Spleen (tissue), 11 donors: ENCODE measurements at regions not wholly inside any gene's neighbourhood (a gene's known extent, or its start where the extent isn't known, plus 50 kb on each side); places are given as distances from the start of the nearest gene placed in this dataset.

Source experiments
- DNase-seq: peaks from one replicate; pipeline ENCODE4 v3.0.0-alpha.2; 2020
- H3K27ac ChIP-seq, 8 donors: fragments of 200-600 bp; sonication (generic) in 7 of 8; 1 replicate in 4 of 8; 2 replicates in 4 of 8; pipeline versions ENCODE4 v1.5.0 to v1.8.0; 2016 to 2021; ENCODE audit warnings: inconsistent platforms in 4 of 8, mild to moderate bottlenecking in 4 of 8, moderate library complexity in 1 of 8
- H3K27me3 ChIP-seq, 7 donors: fragments of 200-600 bp; sonication (generic) in 6 of 7; replicated peaks in 1 of 7; 1 replicate in 4 of 7; 2 replicates in 3 of 7; pipeline versions ENCODE4 v1.5.0 to v1.8.0; 2016 to 2021; ENCODE audit warnings: inconsistent platforms in 3 of 7, mild to moderate bottlenecking in 1 of 7
- H3K36me3 ChIP-seq, 6 donors: fragments of 200-600 bp; sonication (generic) in 5 of 6; 1 replicate in 4 of 6; 2 replicates in 2 of 6; pipeline versions ENCODE4 v1.5.0 to v1.8.0; 2016 to 2021; ENCODE audit warnings: inconsistent platforms in 2 of 6
- H3K4me1 ChIP-seq, 6 donors: fragments of 200-600 bp; sonication (generic) in 5 of 6; 1 replicate in 3 of 6; 2 replicates in 3 of 6; pipeline versions ENCODE4 v1.5.0 to v1.8.0; 2016 to 2021; ENCODE audit warnings: inconsistent platforms in 3 of 6
- H3K4me3 ChIP-seq, 8 donors: fragments of 200-600 bp; sonication (generic) in 7 of 8; 1 replicate in 4 of 8; 2 replicates in 4 of 8; pipeline versions ENCODE4 v1.5.0 to v1.8.0; 2016 to 2021; ENCODE audit warnings: inconsistent platforms in 4 of 8, mild to moderate bottlenecking in 4 of 8, moderate library complexity in 2 of 8
- H3K9me3 ChIP-seq, 8 donors: fragments of 200-600 bp; sonication (generic) in 7 of 8; 1 replicate in 4 of 8; 2 replicates in 4 of 8; pipeline versions ENCODE4 v1.5.0 to v1.8.0; 2016 to 2021; ENCODE audit warnings: inconsistent platforms in 4 of 8
- POLR2A ChIP-seq, 3 donors: fragments of 450-650 bp; IDR thresholded peaks; one replicate each; pipeline ENCODE4 v1.5.1; 2017; ENCODE audit warnings: antibody characterized with exemption in 3 of 3, mild to moderate bottlenecking in 1 of 3
- POLR2AphosphoS5 ChIP-seq, 3 donors: sonication (generic); formaldehyde crosslinking; IDR thresholded peaks; one replicate each; pipeline ENCODE4 v1.5.1; 2017; ENCODE audit warnings: antibody characterized with exemption in 3 of 3
- WGBS, 5 donors: extraction: QIAGEN DNeasy Blood & Tissue Kit in 3 of 5; methylation state at CpG; one replicate each; pipeline versions ENCODE4 v1.1.5 to v1.1.7; 2013 to 2018; 5-methylcytosine and 5-hydroxymethylcytosine counted together
- intact Hi-C: fragments of 100-400 bp; cut with DNase I; formaldehyde crosslinking; loops from one replicate; pipeline ENCODE4 v1.15.0; 2023; ENCODE audit warnings: low total_unique reads
- TF ChIP-seq, protein P1 (sequence below), 11 experiments: fragments of 200-600 bp in 7 of 11; fragments of 450-650 bp in 4 of 11; sonication (generic) in 4 of 11; IDR thresholded peaks in 8 of 11; conservative IDR thresholded peaks in 3 of 11; 1 replicate in 7 of 11; 2 replicates in 4 of 11; pipeline versions ENCODE4 v1.4.0 to v1.8.0; 2016 to 2021; ENCODE audit warnings: antibody characterized with exemption in 11 of 11, inconsistent platforms in 4 of 11, mild to moderate bottlenecking in 1 of 11
- donor health status: healthy with polysubstance abuse.
- donor health status: DM: no; HTN: no; CAD: no; lungs with moderate emphysema.
- donor health status: DM: no; HTN: no; CAD: no.
- donor health status: Bipolar disorder and iron deficiency.
- donor health status: healthy.
- donor health status: DM: no; HTN: no; CAD: no.
- donor health status: DM: yes; HTN: yes; CAD: no.

DNA sequence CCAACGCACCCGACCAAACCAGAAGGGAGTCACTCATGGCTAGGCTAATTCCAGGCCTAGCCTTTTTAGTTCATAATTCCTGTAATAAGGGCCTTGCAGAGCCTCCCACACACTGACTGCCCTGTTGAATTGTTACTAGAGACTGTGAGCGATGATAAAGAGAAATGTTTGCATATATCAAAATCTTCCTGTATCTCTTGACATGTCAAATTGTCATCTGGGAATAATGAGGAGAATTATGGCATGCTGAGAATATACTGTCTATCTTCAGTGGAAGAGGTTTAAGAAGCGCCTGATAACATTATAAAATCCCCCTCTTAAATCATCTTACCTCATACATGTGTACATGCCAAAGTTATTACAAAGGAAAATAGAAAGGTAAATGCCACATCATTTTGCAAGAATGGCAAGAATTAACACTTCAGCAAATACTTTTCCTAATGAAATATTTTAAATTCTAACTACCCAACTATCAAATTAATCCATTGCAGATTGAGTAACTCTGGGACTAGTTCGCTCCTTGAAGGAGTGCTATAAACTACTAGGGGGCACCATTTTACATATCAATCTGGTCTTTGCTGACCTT lies 144.1 kb downstream of the CENPF start:
- TF ChIP-seq, protein P1, sequence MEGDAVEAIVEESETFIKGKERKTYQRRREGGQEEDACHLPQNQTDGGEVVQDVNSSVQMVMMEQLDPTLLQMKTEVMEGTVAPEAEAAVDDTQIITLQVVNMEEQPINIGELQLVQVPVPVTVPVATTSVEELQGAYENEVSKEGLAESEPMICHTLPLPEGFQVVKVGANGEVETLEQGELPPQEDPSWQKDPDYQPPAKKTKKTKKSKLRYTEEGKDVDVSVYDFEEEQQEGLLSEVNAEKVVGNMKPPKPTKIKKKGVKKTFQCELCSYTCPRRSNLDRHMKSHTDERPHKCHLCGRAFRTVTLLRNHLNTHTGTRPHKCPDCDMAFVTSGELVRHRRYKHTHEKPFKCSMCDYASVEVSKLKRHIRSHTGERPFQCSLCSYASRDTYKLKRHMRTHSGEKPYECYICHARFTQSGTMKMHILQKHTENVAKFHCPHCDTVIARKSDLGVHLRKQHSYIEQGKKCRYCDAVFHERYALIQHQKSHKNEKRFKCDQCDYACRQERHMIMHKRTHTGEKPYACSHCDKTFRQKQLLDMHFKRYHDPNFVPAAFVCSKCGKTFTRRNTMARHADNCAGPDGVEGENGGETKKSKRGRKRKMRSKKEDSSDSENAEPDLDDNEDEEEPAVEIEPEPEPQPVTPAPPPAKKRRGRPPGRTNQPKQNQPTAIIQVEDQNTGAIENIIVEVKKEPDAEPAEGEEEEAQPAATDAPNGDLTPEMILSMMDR (IDR thresholded peaks at IDR 0.05 in 8 of 11, conservative IDR thresholded peaks at IDR 0.05 in 3 of 11): no peak
- TF ChIP-seq POLR2AphosphoS5 (IDR thresholded peaks at IDR 0.05): no peak
- no peak for TF ChIP-seq POLR2A (IDR thresholded peaks at IDR 0.05)
- DNase-seq: no peak
- no peak overlapping the region for H3K27ac ChIP-seq
- no peak overlapping the region for H3K4me3 ChIP-seq
- H3K27me3 ChIP-seq: no peaks in the 10 kb centered on the region
- intact Hi-C loops: no loop called here
- 78 to 90% (median 85%) methylated on average over 5 of the region's 5 CpGs for WGBS, 5 donors
- H3K4me1 ChIP-seq: no peaks in the 10 kb centered on the region
- no peaks in the 10 kb centered on the region for H3K36me3 ChIP-seq
- no peaks in the 10 kb centered on the region for H3K9me3 ChIP-seq

DNA sequence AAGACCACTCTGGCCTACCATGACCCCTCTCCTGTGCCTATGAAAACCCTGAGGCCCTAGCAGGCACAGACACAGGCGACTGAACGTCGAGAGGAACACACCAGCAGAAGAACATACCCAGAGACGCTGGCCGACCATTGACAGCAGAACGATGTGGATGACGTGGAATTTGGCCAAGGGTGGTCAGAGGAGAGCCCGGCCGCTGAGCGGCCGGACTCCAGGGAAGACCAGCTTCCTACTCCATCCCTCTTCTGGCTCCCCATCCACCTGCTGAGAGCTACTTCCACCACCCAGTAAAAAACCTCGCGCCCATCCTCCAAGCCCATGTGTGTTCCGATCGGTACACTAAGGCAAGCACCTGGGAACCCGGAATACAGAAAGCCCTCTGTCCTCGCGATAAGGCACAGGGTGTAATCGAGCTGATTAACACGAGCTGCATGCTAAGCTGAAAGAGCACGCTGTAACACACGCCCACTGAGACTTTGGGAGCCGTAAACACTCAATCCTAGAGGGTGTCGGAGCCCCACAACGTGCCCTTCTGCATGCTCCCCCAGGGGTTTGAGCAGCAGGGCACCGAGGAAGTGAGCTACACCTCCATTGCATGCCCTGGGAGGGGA lies 150.3 kb downstream of the CENPF start:
- Histone ChIP-seq H3K4me1 (no peaks in the 10 kb centered on the region), H3K4me3 (no peak overlapping the region), H3K9me3 (peaks cover 0 to 23% (median 13%) of the 10 kb centered on the region in 8 donors), H3K27ac (no peak overlapping the region), H3K27me3 (no peaks in the 10 kb centered on the region), H3K36me3 (no peaks in the 10 kb centered on the region)
- TF ChIP-seq POLR2AphosphoS5 (IDR thresholded peaks at IDR 0.05): no peak
- no peak for TF ChIP-seq POLR2A (IDR thresholded peaks at IDR 0.05)
- TF ChIP-seq, protein P1 (IDR thresholded peaks at IDR 0.05 in 8 of 11, conservative IDR thresholded peaks at IDR 0.05 in 3 of 11): no peak
- no peak for DNase-seq
- WGBS, 5 donors: 80 to 90% (median 84%) methylated on average over 26 of the region's 26 CpGs
- intact Hi-C loops: no loop called here

DNA sequence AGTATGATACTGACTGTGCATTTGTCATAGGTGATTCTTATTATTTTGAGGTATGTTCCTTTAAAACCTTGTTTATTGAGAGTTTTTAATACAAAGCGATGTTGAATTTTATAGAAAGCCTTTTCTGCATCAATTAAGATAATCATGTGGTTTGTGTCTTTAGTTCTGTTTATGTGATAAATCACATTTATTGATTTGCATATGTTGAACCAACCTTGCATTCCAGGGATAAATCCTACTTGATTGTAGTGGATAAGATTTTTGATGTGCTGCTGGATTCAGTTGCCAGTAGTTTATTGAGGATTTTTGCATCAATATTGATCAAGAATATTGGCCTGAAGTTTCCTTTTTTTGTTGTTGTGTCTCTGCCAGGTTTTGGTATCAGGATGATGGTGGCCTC lies 158.0 kb downstream of the CENPF start:
- intact Hi-C loops: no loop called here
- no peak for TF ChIP-seq POLR2AphosphoS5 (IDR thresholded peaks at IDR 0.05)
- TF ChIP-seq POLR2A (IDR thresholded peaks at IDR 0.05): no peak
- TF ChIP-seq, protein P1 (IDR thresholded peaks at IDR 0.05 in 8 of 11, conservative IDR thresholded peaks at IDR 0.05 in 3 of 11): no peak
- H3K27me3 ChIP-seq: no peaks in the 10 kb centered on the region
- no peak for DNase-seq
- 83 to 94% (median 90%) methylated on average over 1 of the region's 1 CpG for WGBS, 5 donors
- no peak overlapping the region for H3K27ac ChIP-seq
- H3K4me1 ChIP-seq: no peaks in the 10 kb centered on the region
- H3K36me3 ChIP-seq: no peaks in the 10 kb centered on the region
- H3K9me3 ChIP-seq: peaks cover 7 to 91% (median 73%) of the 10 kb centered on the region in 8 donors
- H3K4me3 ChIP-seq: no peak overlapping the region

- H3K27me3 ChIP-seq: no peaks in the 10 kb centered on the region
- no peak for DNase-seq
- H3K4me1 ChIP-seq: no peaks in the 10 kb centered on the region
- TF ChIP-seq, protein P1 (IDR thresholded peaks at IDR 0.05 in 8 of 11, conservative IDR thresholded peaks at IDR 0.05 in 3 of 11): no peak
- TF ChIP-seq POLR2A (IDR thresholded peaks at IDR 0.05) (no peak), POLR2AphosphoS5 (IDR thresholded peaks at IDR 0.05) (no peak)
- H3K36me3 ChIP-seq: no peaks in the 10 kb centered on the region
- H3K27ac ChIP-seq: no peak overlapping the region
- H3K4me3 ChIP-seq: no peak overlapping the region
- peaks cover 7 to 79% (median 63%) of the 10 kb centered on the region in 8 donors for H3K9me3 ChIP-seq
- intact Hi-C loops: no loop called here
Measured at GRCh38 chr1:214762902-214763301, 159.9 kb downstream of the CENPF start.
